GM12878 (cell line): ENCODE measurements at regions not wholly inside any gene's neighbourhood (a gene's known extent, or its start where the extent isn't known, plus 50 kb on each side); places are given as distances from the start of the nearest gene placed in this dataset.

ENCODE experiments used
- ATAC-seq: fragments of 200-7000 bp; cut with Tn5 transposase; 3 replicates; pipeline ENCODE4 v1.9.1; 2020; ENCODE audit warnings: mild to moderate bottlenecking, moderate library complexity
- BruUV-seq: library from RNA; stranded (reverse); fragments of 400-500 nt; replicated peaks from 2 replicates; lab custom pipeline; 2021; lab: Mats Ljungman, UMichigan
- CTCF ChIA-PET: fragments of 300-600 bp; sonication (Branson Sonifier 250); formaldehyde crosslinking; extraction: SDS; loops from one replicate; lab custom pipeline; 2021; ENCODE audit warnings: inconsistent platforms; lab: Yijun Ruan, JAX
- POLR2A ChIA-PET: fragments of 350-600 bp; formaldehyde crosslinking; extraction: SDS; loops from one replicate; lab custom pipeline; 2021; ENCODE audit warnings: inconsistent platforms; lab: Charles Lee
- RAD21 ChIA-PET: fragments of 300-600 bp; sonication (Branson Sonifier 250); formaldehyde crosslinking; loops from one replicate; lab custom pipeline; 2023; ENCODE audit warnings: antibody characterized with exemption; ENCODE audit not compliant: unreplicated experiment; lab: Charles Lee
- SMC1A ChIA-PET: fragments of 300-600 bp; sonication (Branson Sonifier 250); formaldehyde crosslinking; loops from one replicate; lab custom pipeline; 2023; ENCODE audit not compliant: unreplicated experiment, uncharacterized antibody; lab: Charles Lee
- DNase-seq: peaks from one replicate; pipeline ENCODE4 v3.0.0-alpha.2; 2011; ENCODE audit warnings: low read depth, low spot score
- FAIRE-seq: peaks from 3 replicates; lab custom pipeline; 2011; peaks lifted over from hg19 to GRCh38; lab: Jason Lieb, UNC
- H2AFZ ChIP-seq: 2 replicates; pipeline ENCODE4 v1.6.0; 2011; ENCODE audit warnings: low read depth, low read length, control low read depth; ENCODE audit not compliant: control insufficient read depth
- H3K27ac ChIP-seq: 2 replicates; pipeline ENCODE4 v1.5.1; 2011; ENCODE audit warnings: control low read depth; ENCODE audit not compliant: control insufficient read depth, insufficient read depth
- H3K27me3 ChIP-seq, 2 experiments: replicated peaks in 1 of 2; 2 replicates each; pipeline versions ENCODE4 v1.6.0 to v1.6.1; 2011; ENCODE audit warnings: low read length in 1 of 2; ENCODE audit not compliant: control insufficient read depth in 2 of 2, insufficient read depth in 2 of 2
- H3K36me3 ChIP-seq, 2 experiments: 2 replicates each; pipeline ENCODE4 v1.5.1; 2011; ENCODE audit warnings: low read length in 1 of 2; ENCODE audit not compliant: control insufficient read depth in 2 of 2, insufficient read depth in 2 of 2
- H3K4me1 ChIP-seq: 2 replicates; pipeline ENCODE4 v1.6.1; 2011; ENCODE audit warnings: mild to moderate bottlenecking, low read length, moderate library complexity, mixed read lengths; ENCODE audit not compliant: control insufficient read depth, insufficient read depth
- H3K4me2 ChIP-seq: 2 replicates; pipeline ENCODE4 v1.6.0; 2011; ENCODE audit warnings: control low read depth; ENCODE audit not compliant: control insufficient read depth, insufficient read depth
- H3K4me3 ChIP-seq: fragments of 200-600 bp; sonication (generic); 2 replicates; pipeline ENCODE4 v1.5.1; 2016
- H3K79me2 ChIP-seq: 2 replicates; pipeline ENCODE4 v1.6.0; 2011; ENCODE audit warnings: low read length; ENCODE audit not compliant: control insufficient read depth, insufficient read depth
- H3K9ac ChIP-seq: 2 replicates; pipeline ENCODE4 v1.8.0; 2011; ENCODE audit warnings: low read length, control low read depth, mixed read lengths; ENCODE audit not compliant: control insufficient read depth, insufficient read depth
- H3K9me3 ChIP-seq: replicated peaks from 3 replicates; pipeline ENCODE4 v1.5.1; 2011; ENCODE audit warnings: mild to moderate bottlenecking, low read length; ENCODE audit not compliant: control insufficient read depth, insufficient read depth
- H4K20me1 ChIP-seq: 2 replicates; pipeline ENCODE4 v1.6.0; 2011; ENCODE audit not compliant: control insufficient read depth, insufficient read depth
- ATF7 ChIP-seq: fragments of 450-650 bp; IDR thresholded peaks from 2 replicates; pipeline ENCODE4 v1.6.1; 2016; ENCODE audit warnings: low read depth, mild to moderate bottlenecking
- BCL3 ChIP-seq: IDR thresholded peaks from 2 replicates; pipeline ENCODE4 v1.6.1; 2011; ENCODE audit warnings: borderline replicate concordance, low read depth, mild to moderate bottlenecking, moderate library complexity, low read length; ENCODE audit not compliant: insufficient read depth, poor library complexity, severe bottlenecking
- CBFB ChIP-seq: IDR thresholded peaks from 2 replicates; pipeline ENCODE4 v1.6.1; 2016; ENCODE audit warnings: antibody characterized with exemption, low read depth
- CUX1 ChIP-seq: IDR thresholded peaks from 2 replicates; pipeline ENCODE4 v1.6.1; 2012; ENCODE audit warnings: improper control_type of control experiment, low read depth, low read length; ENCODE audit not compliant: insufficient replicate concordance
- HDGF ChIP-seq: fragments of 450-650 bp; IDR thresholded peaks from 2 replicates; pipeline ENCODE4 v1.6.1; 2016; ENCODE audit warnings: antibody characterized with exemption
- IRF4 ChIP-seq: IDR thresholded peaks from 2 replicates; pipeline ENCODE4 v1.6.1; 2011; ENCODE audit warnings: low read depth, low read length
- POLR2A ChIP-seq: IDR thresholded peaks from 2 replicates; pipeline ENCODE4 v1.6.1; 2011; ENCODE audit warnings: low read depth, mild to moderate bottlenecking, low read length
- RB1 ChIP-seq: fragments of 450-650 bp; formaldehyde crosslinking; IDR thresholded peaks from 2 replicates; pipeline ENCODE4 v1.6.1; 2017; ENCODE audit warnings: mild to moderate bottlenecking, borderline replicate concordance
- RUNX3 ChIP-seq: IDR thresholded peaks from 2 replicates; pipeline ENCODE4 v1.6.1; 2012; ENCODE audit warnings: low read length, inconsistent platforms
- WGBS: methylation state at CpG from one replicate; pipeline ENCODE4 v1.1.6; 2016; ENCODE audit warnings: low lambda C conversion rate; ENCODE audit not compliant: insufficient replicate concordance, insufficient coverage; ENCODE audit errors: missing lambda C conversion rate; 5-methylcytosine and 5-hydroxymethylcytosine counted together
- in situ Hi-C: fragments of 300-500 bp; cut with MboI; formaldehyde crosslinking; loops from 9 replicates; pipeline ENCODE4 v1.14.3; 2018; ENCODE audit warnings: mixed read lengths
- intact Hi-C: fragments of 100-400 bp; cut with micrococcal nuclease; formaldehyde crosslinking; loops from one replicate; pipeline ENCODE4 v1.14.2; 2022; ENCODE audit not compliant: unreplicated experiment
- TF ChIP-seq, protein P1 (sequence below): fragments of 450-650 bp; IDR thresholded peaks from 2 replicates; pipeline ENCODE4 v1.6.1; 2016; ENCODE audit warnings: mild to moderate bottlenecking, moderate library complexity, borderline replicate concordance
- TF ChIP-seq, protein P2 (sequence below): fragments of 450-650 bp; IDR thresholded peaks from 2 replicates; pipeline ENCODE4 v1.6.1; 2017; ENCODE audit warnings: low read depth, mild to moderate bottlenecking, moderate library complexity

DNA sequence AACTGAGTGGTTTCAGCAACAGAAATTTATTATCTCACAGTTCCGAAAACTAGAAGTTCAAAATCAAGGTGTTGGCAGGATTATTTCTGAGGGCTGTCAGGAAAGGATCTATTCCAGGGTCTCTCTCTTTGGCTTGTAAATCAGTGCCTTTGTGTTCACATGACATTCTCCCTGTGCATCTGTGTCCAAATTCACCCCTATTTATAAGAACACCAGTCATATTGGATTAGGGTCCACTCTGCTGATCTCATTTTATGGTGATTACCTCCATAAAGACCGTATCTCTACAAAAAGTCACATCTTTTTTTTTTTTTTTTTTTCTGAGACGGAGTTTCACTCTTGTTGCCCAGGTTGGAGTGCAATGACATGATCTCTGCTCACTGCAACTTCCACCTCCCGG is 68.6 kb upstream of the MARCKS start:
- Histone ChIP-seq H3K27me3 (no peaks in the 10 kb centered on the region), H3K9ac (no peak overlapping the region), H3K4me3 (no peak overlapping the region), H3K4me2 (no peak overlapping the region), H3K4me1 (no peaks in the 10 kb centered on the region), H2AFZ (no peak overlapping the region), H3K27ac (no peak overlapping the region), H4K20me1 (no peaks in the 10 kb centered on the region), H3K9me3 (no peaks in the 10 kb centered on the region), H3K79me2 (no peaks in the 10 kb centered on the region), H3K36me3 (no peaks in the 10 kb centered on the region)
- ChIA-PET POLR2A (interaction anchor here (0.5 kb wide), 1 partner anchor 34 kb away, joined by 7 read pairs; no protein-coding TSS in a partner anchor), RAD21 (no interaction called here), CTCF (no interaction called here), SMC1A (interaction anchor here (1.1 kb wide), 1 partner anchor 10 kb away, joined by 3 read pairs; no protein-coding TSS in a partner anchor)
- no peak for ATAC-seq
- intact Hi-C loops = no loop called here
- DNase-seq = no peak
- BruUV-seq = no TSS peak
- in situ Hi-C loops = no loop called here
- FAIRE-seq = no peak
- WGBS = 98% methylated on average over 3 of the region's 4 CpGs
- TF ChIP-seq, protein P1, sequence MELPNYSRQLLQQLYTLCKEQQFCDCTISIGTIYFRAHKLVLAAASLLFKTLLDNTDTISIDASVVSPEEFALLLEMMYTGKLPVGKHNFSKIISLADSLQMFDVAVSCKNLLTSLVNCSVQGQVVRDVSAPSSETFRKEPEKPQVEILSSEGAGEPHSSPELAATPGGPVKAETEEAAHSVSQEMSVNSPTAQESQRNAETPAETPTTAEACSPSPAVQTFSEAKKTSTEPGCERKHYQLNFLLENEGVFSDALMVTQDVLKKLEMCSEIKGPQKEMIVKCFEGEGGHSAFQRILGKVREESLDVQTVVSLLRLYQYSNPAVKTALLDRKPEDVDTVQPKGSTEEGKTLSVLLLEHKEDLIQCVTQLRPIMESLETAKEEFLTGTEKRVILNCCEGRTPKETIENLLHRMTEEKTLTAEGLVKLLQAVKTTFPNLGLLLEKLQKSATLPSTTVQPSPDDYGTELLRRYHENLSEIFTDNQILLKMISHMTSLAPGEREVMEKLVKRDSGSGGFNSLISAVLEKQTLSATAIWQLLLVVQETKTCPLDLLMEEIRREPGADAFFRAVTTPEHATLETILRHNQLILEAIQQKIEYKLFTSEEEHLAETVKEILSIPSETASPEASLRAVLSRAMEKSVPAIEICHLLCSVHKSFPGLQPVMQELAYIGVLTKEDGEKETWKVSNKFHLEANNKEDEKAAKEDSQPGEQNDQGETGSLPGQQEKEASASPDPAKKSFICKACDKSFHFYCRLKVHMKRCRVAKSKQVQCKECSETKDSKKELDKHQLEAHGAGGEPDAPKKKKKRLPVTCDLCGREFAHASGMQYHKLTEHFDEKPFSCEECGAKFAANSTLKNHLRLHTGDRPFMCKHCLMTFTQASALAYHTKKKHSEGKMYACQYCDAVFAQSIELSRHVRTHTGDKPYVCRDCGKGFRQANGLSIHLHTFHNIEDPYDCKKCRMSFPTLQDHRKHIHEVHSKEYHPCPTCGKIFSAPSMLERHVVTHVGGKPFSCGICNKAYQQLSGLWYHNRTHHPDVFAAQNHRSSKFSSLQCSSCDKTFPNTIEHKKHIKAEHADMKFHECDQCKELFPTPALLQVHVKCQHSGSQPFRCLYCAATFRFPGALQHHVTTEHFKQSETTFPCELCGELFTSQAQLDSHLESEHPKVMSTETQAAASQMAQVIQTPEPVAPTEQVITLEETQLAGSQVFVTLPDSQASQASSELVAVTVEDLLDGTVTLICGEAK = no peak
- no peak for TF ChIP-seq CUX1
- TF ChIP-seq ATF7 = no peak
- no peak for TF ChIP-seq RB1
- no peak for TF ChIP-seq HDGF
- TF ChIP-seq, protein P2, sequence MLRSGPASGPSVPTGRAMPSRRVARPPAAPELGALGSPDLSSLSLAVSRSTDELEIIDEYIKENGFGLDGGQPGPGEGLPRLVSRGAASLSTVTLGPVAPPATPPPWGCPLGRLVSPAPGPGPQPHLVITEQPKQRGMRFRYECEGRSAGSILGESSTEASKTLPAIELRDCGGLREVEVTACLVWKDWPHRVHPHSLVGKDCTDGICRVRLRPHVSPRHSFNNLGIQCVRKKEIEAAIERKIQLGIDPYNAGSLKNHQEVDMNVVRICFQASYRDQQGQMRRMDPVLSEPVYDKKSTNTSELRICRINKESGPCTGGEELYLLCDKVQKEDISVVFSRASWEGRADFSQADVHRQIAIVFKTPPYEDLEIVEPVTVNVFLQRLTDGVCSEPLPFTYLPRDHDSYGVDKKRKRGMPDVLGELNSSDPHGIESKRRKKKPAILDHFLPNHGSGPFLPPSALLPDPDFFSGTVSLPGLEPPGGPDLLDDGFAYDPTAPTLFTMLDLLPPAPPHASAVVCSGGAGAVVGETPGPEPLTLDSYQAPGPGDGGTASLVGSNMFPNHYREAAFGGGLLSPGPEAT = no peak
- no peak for TF ChIP-seq POLR2A
- TF ChIP-seq RUNX3 = no peak
- TF ChIP-seq IRF4 = no peak
- TF ChIP-seq CBFB = no peak
- no peak for TF ChIP-seq BCL3
